ENCODE measurements at regions not wholly inside any gene's neighbourhood (a gene's known extent, or its start where the extent isn't known, plus 50 kb on each side); places are given as distances from the start of the nearest gene placed in this dataset.

- TF ChIP-seq PBX3 (CRISPR knock-in tag; IDR thresholded peaks at IDR 0.05) (no peak), ELK4 (IDR thresholded peaks at IDR 0.05; ENCODE audit: borderline replicate concordance, low read depth, low read length) (no peak), CTCF (tag by site-specific recombination; IDR thresholded peaks at IDR 0.05) (no peak), ZNF513 (tag by site-specific recombination; IDR thresholded peaks at IDR 0.05) (no peak), REST (tag by site-specific recombination; IDR thresholded peaks at IDR 0.05) (no peak)
These were observed 160.7 kb upstream of the MAN1A1 start for GRCh38 chr6:119510246-119510645.

Data from HEK293 (cell line).